ENCODE measurements at regions not wholly inside any gene's neighbourhood (a gene's known extent, or its start where the extent isn't known, plus 50 kb on each side); places are given as distances from the start of the nearest gene placed in this dataset.

GRCh38 chr2:106978647-106979046 is 92.7 kb upstream of the ST6GAL2 start:
- Mint-ChIP-seq H3K4me3 (ENCODE audit: low read depth, unreplicated experiment) (no peak overlapping the region), H3K27me3 (ENCODE audit: unreplicated experiment) (no peaks in the 10 kb centered on the region), H3K9me3 (ENCODE audit: low read depth, unreplicated experiment) (peaks cover 7% of the 10 kb centered on the region), H3K36me3 (ENCODE audit: insufficient read depth, unreplicated experiment) (no peaks in the 10 kb centered on the region), H3K27ac (ENCODE audit: unreplicated experiment) (no peak overlapping the region), H3K4me1 (ENCODE audit: low read depth, unreplicated experiment) (no peaks in the 10 kb centered on the region)
- BruUV-seq (replicated peaks) = no TSS peak
- intact Hi-C loops (cut with micrococcal nuclease; ENCODE audit: unreplicated experiment) = no loop called here
- DNase-seq = no peak
- CTCF ChIA-PET = no interaction called here
- TF ChIP-seq CTCF (IDR thresholded peaks at IDR 0.05; ENCODE audit: unreplicated experiment) = no peak

- Mint-ChIP-seq H3K27ac (ENCODE audit: unreplicated experiment) (no peak overlapping the region), H3K36me3 (ENCODE audit: insufficient read depth, unreplicated experiment) (no peaks in the 10 kb centered on the region), H3K4me1 (ENCODE audit: low read depth, unreplicated experiment) (no peaks in the 10 kb centered on the region), H3K27me3 (ENCODE audit: unreplicated experiment) (no peaks in the 10 kb centered on the region), H3K9me3 (ENCODE audit: low read depth, unreplicated experiment) (peaks cover 13% of the 10 kb centered on the region), H3K4me3 (ENCODE audit: low read depth, unreplicated experiment) (no peak overlapping the region)
- DNase-seq = no peak
- no peak for TF ChIP-seq CTCF (IDR thresholded peaks at IDR 0.05; ENCODE audit: unreplicated experiment)
- no TSS peak for BruUV-seq (replicated peaks)
- intact Hi-C loops (cut with micrococcal nuclease; ENCODE audit: unreplicated experiment) = no loop called here
- CTCF ChIA-PET = no interaction called here
These were observed 95.5 kb upstream of the ST6GAL2 start for GRCh38 chr2:106981491-106981890.

DNA sequence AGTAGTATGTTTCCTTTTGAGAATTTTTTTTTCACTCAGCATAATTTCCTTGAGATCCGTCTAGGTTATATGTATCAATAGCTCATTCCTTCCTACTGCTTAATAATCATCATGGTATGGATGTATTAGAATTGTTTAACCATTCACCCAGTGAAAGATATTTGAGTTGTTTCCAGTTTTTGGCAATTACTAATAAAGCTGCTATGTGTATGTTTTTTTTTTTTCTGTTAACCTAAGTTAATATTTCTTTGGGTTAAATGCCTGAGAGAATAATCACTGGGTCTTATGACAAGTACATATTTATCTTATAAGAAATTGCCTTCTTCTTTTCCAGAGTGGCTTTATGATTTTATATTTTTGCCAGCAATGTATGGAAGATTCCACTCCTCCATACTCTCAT is 96.4 kb upstream of the ST6GAL2 start:
- no peak for DNase-seq
- no peaks in the 10 kb centered on the region for H3K27me3 Mint-ChIP-seq (ENCODE audit: unreplicated experiment)
- no peaks in the 10 kb centered on the region for H3K4me1 Mint-ChIP-seq (ENCODE audit: low read depth, unreplicated experiment)

GRCh38 chr2:106983305-106983704 is 97.3 kb upstream of the ST6GAL2 start:
- H3K4me1 Mint-ChIP-seq (ENCODE audit: low read depth, unreplicated experiment) = no peaks in the 10 kb centered on the region

More for the DNA sequence above, 96.4 kb upstream of the ST6GAL2 start:
- Mint-ChIP-seq H3K36me3 (ENCODE audit: insufficient read depth, unreplicated experiment) (no peaks in the 10 kb centered on the region), H3K9me3 (ENCODE audit: low read depth, unreplicated experiment) (peaks cover 15% of the 10 kb centered on the region), H3K27ac (ENCODE audit: unreplicated experiment) (no peak overlapping the region), H3K4me3 (ENCODE audit: low read depth, unreplicated experiment) (no peak overlapping the region)
- CTCF ChIA-PET = no interaction called here
- intact Hi-C loops (cut with micrococcal nuclease; ENCODE audit: unreplicated experiment) = no loop called here
- TF ChIP-seq CTCF (IDR thresholded peaks at IDR 0.05; ENCODE audit: unreplicated experiment) = no peak
- no TSS peak for BruUV-seq (replicated peaks)

More at GRCh38 chr2:106983305-106983704, 97.3 kb upstream of the ST6GAL2 start:
- CTCF ChIA-PET = no interaction called here
- H3K4me3 Mint-ChIP-seq (ENCODE audit: low read depth, unreplicated experiment) = no peak overlapping the region
- no peak overlapping the region for H3K27ac Mint-ChIP-seq (ENCODE audit: unreplicated experiment)
- intact Hi-C loops (cut with micrococcal nuclease; ENCODE audit: unreplicated experiment) = no loop called here
- no peaks in the 10 kb centered on the region for H3K36me3 Mint-ChIP-seq (ENCODE audit: insufficient read depth, unreplicated experiment)
- DNase-seq = no peak
- H3K27me3 Mint-ChIP-seq (ENCODE audit: unreplicated experiment) = no peaks in the 10 kb centered on the region
- peaks cover 15% of the 10 kb centered on the region for H3K9me3 Mint-ChIP-seq (ENCODE audit: low read depth, unreplicated experiment)
- BruUV-seq (replicated peaks) = no TSS peak
- TF ChIP-seq CTCF (IDR thresholded peaks at IDR 0.05; ENCODE audit: unreplicated experiment) = no peak
